GM12891 (cell line): ENCODE measurements at regions not wholly inside any gene's neighbourhood (a gene's known extent, or its start where the extent isn't known, plus 50 kb on each side); places are given as distances from the start of the nearest gene placed in this dataset.

Experiments
- PAX5 ChIP-seq: IDR thresholded peaks from 2 replicates; pipeline ENCODE4 v1.6.1; 2011; ENCODE audit warnings: low read length, moderate library complexity, mild to moderate bottlenecking; ENCODE audit not compliant: insufficient read depth, severe bottlenecking
- POLR2A ChIP-seq: IDR thresholded peaks from 2 replicates; pipeline ENCODE4 v1.6.1; 2011; ENCODE audit warnings: low read depth, low read length, control low read depth
- POLR2AphosphoS5 ChIP-seq: IDR thresholded peaks from 2 replicates; pipeline ENCODE4 v1.6.1; 2011; ENCODE audit warnings: low read depth, low read length, control low read depth
- POU2F2 ChIP-seq: IDR thresholded peaks from 2 replicates; pipeline ENCODE4 v1.6.1; 2011; ENCODE audit warnings: low read depth, mild to moderate bottlenecking, control low read depth, low read length, moderate library complexity
- SPI1 ChIP-seq: IDR thresholded peaks from 2 replicates; pipeline ENCODE4 v1.6.1; 2011; ENCODE audit warnings: low read depth, low read length, control low read depth
- TAF1 ChIP-seq: IDR thresholded peaks from 2 replicates; pipeline ENCODE4 v1.6.1; 2011; ENCODE audit warnings: low read depth, low read length, control low read depth

DNA sequence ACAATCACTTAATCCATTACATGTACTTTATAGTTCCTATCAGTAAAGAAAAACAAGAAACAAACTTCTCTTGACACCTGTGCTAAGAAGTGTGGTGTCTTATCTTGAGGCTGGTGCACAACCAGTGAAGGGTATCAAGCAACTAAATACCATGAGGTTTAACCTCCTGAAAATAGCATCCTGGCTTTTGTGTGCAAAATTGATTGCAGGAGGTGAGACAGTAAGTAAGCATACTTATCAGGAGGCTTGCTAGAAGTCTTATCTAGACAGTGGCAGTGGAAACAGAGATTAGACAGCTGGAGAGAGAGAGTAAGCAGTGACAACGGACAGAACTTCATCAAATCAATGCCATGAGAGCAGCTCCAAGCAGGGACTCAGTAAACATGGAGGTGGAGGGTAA lies 730.3 kb downstream of the DNAH5 start:
- TF ChIP-seq POLR2AphosphoS5 (no peak), POLR2A (no peak), TAF1 (no peak), PAX5 (no peak), SPI1 (no peak), POU2F2 (no peak)
